ENCODE measurements at regions not wholly inside any gene's neighbourhood (a gene's known extent, or its start where the extent isn't known, plus 50 kb on each side); places are given as distances from the start of the nearest gene placed in this dataset.

- no peaks in the 10 kb centered on the region for H3K4me1 Mint-ChIP-seq
- H3K27me3 Mint-ChIP-seq (ENCODE audit: low read depth in 3 of 3), result no peaks in the 10 kb centered on the region
These were observed 532.2 kb upstream of the AGA start for GRCh38 chr4:177974461-177974860.

GRCh38 chr4:177975315-177975987 lies 533.2 kb upstream of the AGA start:
- no peak overlapping the region for H3K27ac ChIP-seq (ENCODE audit: low read depth in 1 of 2, low read length in 2 of 2)
- H3K27me3 Mint-ChIP-seq (ENCODE audit: low read depth in 3 of 3), result no peaks in the 10 kb centered on the region

More at GRCh38 chr4:177974461-177974860, 532.2 kb upstream of the AGA start:
- Histone ChIP-seq H2AFZ (ENCODE audit: insufficient read depth, low read depth, low read length, poor library complexity, severe bottlenecking) (no peak overlapping the region), H3K79me2 (ENCODE audit: insufficient read depth, low read length) (no peaks in the 10 kb centered on the region), H3K4me1 (ENCODE audit: control insufficient read depth in 1 of 2, insufficient read depth in 2 of 2, low read length in 2 of 2) (no peaks in the 10 kb centered on the region), H3K36me3 (replicated peaks in 1 of 2; ENCODE audit: control insufficient read depth in 1 of 2, insufficient read depth in 2 of 2, low read length in 2 of 2) (no peaks in the 10 kb centered on the region), H4K20me1 (ENCODE audit: insufficient read depth, low read length) (no peaks in the 10 kb centered on the region), H3K9ac (ENCODE audit: insufficient read depth, low read length, poor library complexity, severe bottlenecking) (no peak overlapping the region), H3K27me3 (ENCODE audit: control insufficient read depth in 2 of 2, insufficient read depth in 2 of 2, low read length in 2 of 2) (no peaks in the 10 kb centered on the region), H3K27ac (ENCODE audit: low read depth in 1 of 2, low read length in 2 of 2) (no peak overlapping the region), H3K4me2 (replicated peaks; ENCODE audit: extremely low read depth, low read length, poor library complexity, severe bottlenecking) (no peak overlapping the region), H3K9me3 (replicated peaks in 1 of 2; ENCODE audit: control insufficient read depth in 1 of 2, insufficient read depth in 1 of 2, low read length in 2 of 2) (peaks cover 3 to 5% of the 10 kb centered on the region in 2 donors), H3K4me3 (replicated peaks in 1 of 3; ENCODE audit: low read depth in 2 of 3, low read length in 3 of 3) (no peak overlapping the region)
- Mint-ChIP-seq H3K9me3 (peaks cover 0 to 7% (median 0%) of the 10 kb centered on the region in 7 donors), H3K4me3 (no peak overlapping the region), H3K36me3 (no peaks in the 10 kb centered on the region), H3K27ac (no peak overlapping the region)
- intact Hi-C loops (cut with micrococcal nuclease), result no loop called here
- DNase-seq, result no peak
- no CpG with 5 or more reads among the region's 1 CpG for WGBS (ENCODE audit: insufficient coverage)
- TF ChIP-seq CTCF (IDR thresholded peaks at IDR 0.05), result no peak

More at GRCh38 chr4:177975315-177975987, 533.2 kb upstream of the AGA start:
- TF ChIP-seq CTCF (IDR thresholded peaks at IDR 0.05), result no peak
- Histone ChIP-seq H2AFZ (ENCODE audit: insufficient read depth, low read depth, low read length, poor library complexity, severe bottlenecking) (no peak overlapping the region), H4K20me1 (ENCODE audit: insufficient read depth, low read length) (no peaks in the 10 kb centered on the region), H3K4me3 (replicated peaks in 1 of 3; ENCODE audit: low read depth in 2 of 3, low read length in 3 of 3) (no peak overlapping the region), H3K27me3 (ENCODE audit: control insufficient read depth in 2 of 2, insufficient read depth in 2 of 2, low read length in 2 of 2) (no peaks in the 10 kb centered on the region), H3K79me2 (ENCODE audit: insufficient read depth, low read length) (no peaks in the 10 kb centered on the region), H3K4me2 (replicated peaks; ENCODE audit: extremely low read depth, low read length, poor library complexity, severe bottlenecking) (no peak overlapping the region), H3K36me3 (replicated peaks in 1 of 2; ENCODE audit: control insufficient read depth in 1 of 2, insufficient read depth in 2 of 2, low read length in 2 of 2) (no peaks in the 10 kb centered on the region), H3K4me1 (ENCODE audit: control insufficient read depth in 1 of 2, insufficient read depth in 2 of 2, low read length in 2 of 2) (no peaks in the 10 kb centered on the region), H3K9me3 (replicated peaks in 1 of 2; ENCODE audit: control insufficient read depth in 1 of 2, insufficient read depth in 1 of 2, low read length in 2 of 2) (no peaks in the 10 kb centered on the region), H3K9ac (ENCODE audit: insufficient read depth, low read length, poor library complexity, severe bottlenecking) (no peak overlapping the region)
- Mint-ChIP-seq H3K9me3 (peaks cover 0 to 10% (median 2%) of the 10 kb centered on the region in 7 donors), H3K36me3 (no peaks in the 10 kb centered on the region), H3K4me1 (no peaks in the 10 kb centered on the region), H3K4me3 (no peak overlapping the region), H3K27ac (no peak overlapping the region)
- WGBS (ENCODE audit: insufficient coverage), result 100% methylated on average over 1 of the region's 2 CpGs
- intact Hi-C loops (cut with micrococcal nuclease), result no loop called here
- DNase-seq, result no peak

Measured in CD14-positive monocyte (primary cell).